GM18511 (cell line): ENCODE measurements at regions not wholly inside any gene's neighbourhood (a gene's known extent, or its start where the extent isn't known, plus 50 kb on each side); places are given as distances from the start of the nearest gene placed in this dataset.

Experiments used
- ATAC-seq: cut with Tn5 transposase; IDR thresholded peaks from one replicate; pipeline ENCODE4 v1.9.1; 2021; ENCODE audit warnings: mild to moderate bottlenecking, moderate library complexity; ENCODE audit not compliant: unreplicated experiment

GRCh38 chr16:73152386-73153125 lies 104.6 kb upstream of the ZFHX3 start:
- no peak for ATAC-seq

DNA sequence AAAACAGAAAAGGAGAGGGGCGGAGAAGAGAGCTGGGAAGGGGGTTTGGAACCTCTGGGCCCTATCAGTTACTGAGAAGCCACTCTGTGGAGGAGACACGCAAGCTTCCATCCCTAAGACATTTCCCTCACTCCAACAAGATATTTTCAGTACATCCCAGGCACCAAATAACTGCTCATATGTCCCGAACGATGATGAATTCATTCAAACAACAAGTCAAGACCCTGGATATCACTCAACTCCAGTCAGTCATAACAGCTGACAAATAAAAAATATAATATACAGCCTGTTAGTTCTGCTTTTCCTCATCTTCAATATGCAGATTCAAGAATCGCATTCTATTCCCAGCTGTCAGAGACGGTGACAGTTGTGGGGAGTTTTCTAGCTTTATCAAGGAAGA lies 104.0 kb upstream of the ZFHX3 start:
- no peak for ATAC-seq

DNA sequence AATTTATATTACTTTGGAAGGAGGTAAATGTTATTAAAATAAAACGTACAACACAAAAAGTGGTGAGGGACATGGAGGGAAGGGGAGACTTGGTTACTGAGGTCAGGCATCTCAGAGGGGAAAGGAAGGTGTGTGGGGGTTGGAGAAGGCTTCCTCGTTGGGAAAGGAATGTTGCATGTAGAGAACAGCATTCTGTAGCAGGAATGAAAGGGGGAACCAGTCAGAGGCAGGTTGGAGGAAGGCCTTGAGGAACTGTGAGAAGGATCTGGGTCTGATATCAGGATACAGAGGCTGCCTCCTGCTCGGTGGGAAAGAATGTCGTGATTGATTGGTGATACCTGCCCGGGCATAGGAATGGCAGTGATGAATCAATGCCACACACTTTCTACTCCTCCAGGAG lies 103.3 kb upstream of the ZFHX3 start:
- ATAC-seq, result no peak

- ATAC-seq, result no peak
Measured at GRCh38 chr16:73150786-73151185, 102.9 kb upstream of the ZFHX3 start.

GRCh38 chr16:73149334-73149733 lies 101.4 kb upstream of the ZFHX3 start:
- no peak for ATAC-seq

GRCh38 chr16:73147958-73148357 lies 100.0 kb upstream of the ZFHX3 start:
- ATAC-seq, result no peak

DNA sequence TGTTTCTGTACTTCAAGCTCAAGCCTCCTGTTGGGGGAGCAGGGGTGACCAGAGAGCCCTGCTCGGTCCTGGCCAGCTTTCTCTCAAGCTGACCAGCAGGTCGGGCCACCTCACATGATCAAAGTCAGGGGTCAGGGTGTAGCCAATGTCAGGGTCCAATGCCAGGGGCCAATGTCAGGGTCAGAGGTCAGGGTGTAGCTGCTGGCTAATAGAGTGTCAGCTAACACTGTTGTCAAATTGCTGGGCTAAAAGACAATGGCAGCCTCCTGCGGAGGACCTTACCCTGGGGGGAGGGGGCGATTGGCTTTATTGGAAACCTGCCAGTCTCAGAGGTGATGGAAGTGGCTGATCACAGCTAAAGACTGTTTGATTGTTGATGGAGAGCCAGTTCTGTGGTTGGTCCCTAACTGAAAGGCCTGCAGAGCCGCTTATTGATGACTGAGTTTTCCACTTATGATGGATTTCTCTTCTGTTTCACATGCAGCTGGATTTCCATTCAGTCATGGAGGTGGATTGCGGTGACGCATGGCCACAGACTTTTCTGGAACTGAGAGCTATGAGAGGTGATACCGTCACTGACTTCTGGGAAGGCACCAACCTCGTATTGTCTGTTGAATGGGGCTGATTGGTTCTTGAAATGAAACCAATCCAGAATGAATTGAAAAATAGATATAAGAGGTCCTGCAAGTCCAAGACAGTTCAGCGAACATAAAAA lies 97.4 kb upstream of the ZFHX3 start:
- no peak for ATAC-seq

DNA sequence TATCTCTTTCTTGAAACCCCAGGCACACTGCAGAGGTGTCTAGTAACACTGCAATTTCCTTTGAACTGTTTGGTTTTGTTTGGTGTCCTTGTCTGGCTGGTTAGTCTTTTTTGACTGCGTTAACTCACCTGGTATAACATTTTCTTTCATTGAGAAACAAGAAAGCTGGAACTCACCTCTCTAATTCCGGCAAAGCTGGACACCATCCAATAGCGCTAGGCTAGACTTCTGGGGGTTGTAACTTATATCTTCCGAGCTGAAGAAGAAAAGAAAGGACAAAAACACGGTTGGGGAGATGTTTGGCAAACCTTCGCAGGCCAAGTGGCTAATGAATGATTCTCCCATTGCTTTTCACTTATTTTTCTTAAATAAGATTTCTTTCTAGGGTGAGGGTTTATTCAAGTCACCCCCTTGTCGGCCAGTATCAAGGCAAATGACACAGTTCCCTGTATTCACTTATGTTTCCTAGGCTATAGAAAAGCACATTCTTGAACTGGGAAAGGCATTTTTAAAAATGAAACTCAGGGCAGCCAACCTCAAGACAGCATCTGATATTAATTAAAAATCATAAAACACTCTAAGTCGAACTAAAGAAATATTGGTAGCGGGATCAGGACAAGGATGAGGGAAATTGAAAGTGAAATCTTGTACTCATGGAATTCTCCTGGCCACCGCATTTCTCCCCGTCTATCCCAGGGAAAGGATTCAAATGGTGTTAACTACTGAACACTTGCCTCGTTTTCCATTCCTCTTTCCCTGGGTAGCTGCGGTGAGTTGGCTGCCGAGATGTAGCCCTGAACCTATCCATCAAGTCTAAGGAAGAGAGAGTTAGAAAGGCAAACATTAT lies 95.9 kb upstream of the ZFHX3 start:
- no peak for ATAC-seq

DNA sequence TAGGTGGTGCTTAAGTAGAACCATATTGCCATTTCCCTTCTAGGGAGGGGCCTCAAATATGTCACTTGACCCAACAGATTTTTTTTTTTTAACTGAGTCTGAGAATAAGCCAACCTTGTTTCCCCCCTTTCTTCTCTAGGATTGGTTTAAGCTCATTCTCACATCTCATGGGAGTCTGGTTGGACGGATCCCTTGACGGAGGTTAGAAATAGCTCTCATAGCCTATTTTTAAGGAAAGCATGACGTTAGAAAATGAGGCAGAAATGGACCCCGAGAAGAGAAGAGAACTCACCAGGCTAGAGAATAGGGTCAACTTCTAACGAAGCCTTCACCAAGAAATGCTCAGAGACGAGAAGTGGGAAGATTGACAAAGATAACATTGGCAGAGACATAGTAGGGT lies 95.1 kb upstream of the ZFHX3 start:
- no peak for ATAC-seq

- ATAC-seq, result no peak
Measured at GRCh38 chr16:73142053-73142854, 94.3 kb upstream of the ZFHX3 start.

GRCh38 chr16:73140929-73141328 lies 93.0 kb upstream of the ZFHX3 start:
- ATAC-seq, result no peak

DNA sequence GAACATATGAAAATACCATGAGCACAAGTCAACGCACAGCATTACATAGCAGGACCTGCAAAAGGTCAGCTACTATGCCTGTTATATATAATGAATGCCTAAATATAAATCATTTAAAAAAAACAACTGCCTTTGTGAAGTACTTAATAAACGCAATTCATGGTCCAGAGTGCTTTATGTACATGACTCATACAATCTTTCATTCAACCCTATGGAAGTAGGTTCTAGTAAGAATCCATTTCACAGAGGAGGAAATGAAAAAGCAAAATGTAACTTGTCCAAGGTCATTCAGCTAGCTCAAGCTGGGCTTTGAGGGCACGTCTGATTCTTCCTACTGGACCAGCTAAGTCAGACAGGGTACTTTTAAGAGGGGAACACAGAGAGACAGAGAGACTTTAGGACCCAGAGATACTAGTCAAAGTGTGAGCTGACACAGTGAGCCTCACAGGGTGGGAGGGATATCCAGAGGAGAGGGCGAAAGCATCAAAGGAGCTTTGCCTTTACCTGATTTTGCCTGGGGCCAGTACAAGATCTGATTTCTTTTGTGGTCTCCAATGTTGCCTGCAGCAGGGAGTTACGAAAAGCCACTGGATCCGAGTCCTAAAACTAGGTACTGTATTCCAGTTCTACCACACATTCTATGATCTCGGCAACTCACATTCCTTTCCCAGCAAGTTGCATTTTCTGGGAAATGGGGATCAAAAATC lies 83.4 kb upstream of the ZFHX3 start:
- no peak for ATAC-seq

- no peak for ATAC-seq
Measured at GRCh38 chr16:73129455-73129854, 81.5 kb upstream of the ZFHX3 start.

DNA sequence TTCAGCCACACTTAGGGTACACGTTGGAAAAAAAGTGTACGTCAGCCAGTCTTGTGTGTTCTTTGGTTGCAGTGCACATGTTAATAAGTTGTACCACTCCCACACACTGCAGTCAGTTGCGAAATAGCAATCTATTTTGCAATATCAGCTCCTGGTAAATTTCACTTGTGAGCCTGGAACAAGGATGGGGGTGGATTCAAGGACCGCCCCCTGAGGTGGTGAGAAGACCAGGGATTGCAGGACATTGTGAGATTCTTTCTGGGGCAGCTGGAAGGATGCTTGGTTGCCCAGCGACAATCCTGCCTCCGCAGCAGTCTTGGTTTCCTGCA lies 78.6 kb upstream of the ZFHX3 start:
- ATAC-seq, result no peak

DNA sequence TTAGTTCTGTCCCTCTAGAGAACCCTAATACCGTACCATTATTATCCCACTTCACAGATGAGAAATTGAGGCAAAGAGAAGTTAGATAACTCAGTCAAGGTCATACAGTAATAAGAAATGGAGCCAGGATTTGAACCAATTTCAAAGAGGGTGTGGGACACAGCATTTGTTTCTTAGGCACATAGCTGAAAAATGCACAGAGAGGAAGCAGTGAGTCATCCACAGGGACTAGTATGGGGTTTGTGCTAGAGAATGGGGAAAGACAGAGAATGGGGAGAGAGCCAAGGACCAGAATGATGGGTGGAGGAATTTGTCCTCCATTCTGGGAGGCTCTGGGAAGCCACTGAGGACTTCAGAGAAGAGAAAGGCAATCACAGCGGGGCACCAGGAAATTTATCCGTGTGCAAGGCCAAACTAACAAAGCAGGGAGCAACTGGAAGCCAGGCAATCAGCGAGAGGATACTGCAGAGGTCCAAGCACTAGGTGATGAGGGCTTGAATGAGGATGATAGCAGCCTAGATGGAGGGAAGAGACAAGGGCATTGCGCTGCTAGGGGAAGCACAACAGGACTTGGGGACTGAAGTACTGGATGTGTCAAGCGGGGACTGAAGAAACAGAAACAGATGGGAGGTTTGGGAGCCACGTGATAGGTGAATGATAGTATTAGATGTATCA lies 78.1 kb upstream of the ZFHX3 start:
- ATAC-seq, result no peak

DNA sequence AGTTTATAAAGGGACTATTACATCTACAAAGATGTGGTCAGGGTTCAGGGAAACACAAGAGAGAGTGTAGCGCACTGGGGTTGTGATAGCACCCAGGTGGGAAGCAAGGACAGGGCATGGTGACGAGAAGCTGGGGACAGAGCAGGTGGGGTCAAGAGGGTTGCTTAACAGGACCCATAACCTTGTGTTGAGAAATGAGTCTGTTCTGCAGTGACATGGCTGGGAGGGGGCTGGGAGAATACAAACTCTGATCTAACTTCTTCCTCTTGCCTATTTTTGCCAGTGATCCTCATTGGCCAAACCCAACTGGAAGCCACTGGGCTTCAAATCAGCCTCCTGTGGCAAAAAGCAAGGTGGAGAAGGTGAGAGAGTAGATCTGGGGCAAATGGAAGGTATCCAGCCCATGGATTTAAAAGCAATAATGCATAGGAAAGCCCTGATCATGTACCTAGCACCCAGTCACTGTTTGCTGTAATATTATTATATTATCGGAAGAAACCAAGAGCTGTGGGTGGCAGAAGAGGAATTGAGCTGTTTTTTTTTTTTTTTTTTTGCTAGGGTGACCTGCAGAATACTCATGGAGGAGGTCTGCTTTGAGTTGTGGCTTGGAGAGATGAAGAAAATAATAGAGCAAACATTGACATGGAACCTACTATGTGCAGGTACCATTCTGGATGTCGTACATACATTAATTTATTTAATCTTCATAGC lies 76.9 kb upstream of the ZFHX3 start:
- no peak for ATAC-seq

DNA sequence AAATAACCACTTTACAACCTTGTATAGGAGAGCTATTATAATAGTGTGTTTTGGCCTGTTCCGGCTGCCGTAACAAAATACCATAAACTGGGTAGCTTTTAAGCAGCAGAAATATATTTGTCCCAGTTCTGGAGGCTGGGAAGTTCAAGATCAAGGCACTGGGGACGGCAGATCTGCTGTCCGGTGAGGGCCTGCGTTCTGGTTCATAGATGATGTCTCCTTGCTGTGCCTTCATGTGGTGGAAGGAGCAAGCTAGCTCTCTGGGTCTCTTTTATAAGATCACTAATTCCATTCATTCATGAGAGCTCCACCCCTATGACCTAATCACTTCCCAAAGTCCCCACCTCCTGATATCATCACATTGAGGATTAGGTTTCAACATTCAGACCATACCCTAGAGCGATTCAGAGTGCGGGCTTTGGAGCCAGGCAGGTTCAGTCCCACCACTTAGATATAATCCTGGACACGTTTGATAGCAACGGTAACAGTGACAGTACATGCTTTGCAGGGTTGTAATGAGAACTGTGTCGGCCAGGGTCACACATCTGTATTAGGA lies 76.2 kb upstream of the ZFHX3 start:
- no peak for ATAC-seq

- no peak for ATAC-seq
Measured at GRCh38 chr16:73122604-73123391, 74.9 kb upstream of the ZFHX3 start.
